PFSK-1 (cell line): ENCODE measurements at regions not wholly inside any gene's neighbourhood (a gene's known extent, or its start where the extent isn't known, plus 50 kb on each side); places are given as distances from the start of the nearest gene placed in this dataset.

Experiments used
- FOXP2 ChIP-seq: optimal IDR thresholded peaks from 2 replicates; pipeline ENCODE3; 2011; ENCODE audit warnings: borderline replicate concordance, control low read depth, inconsistent platforms; ENCODE audit not compliant: insufficient read depth; ENCODE audit errors: extremely low read length, extremely low read depth
- POLR2AphosphoS5 ChIP-seq: IDR thresholded peaks from 2 replicates; pipeline ENCODE4 v1.6.1; 2012; ENCODE audit warnings: low read depth, mild to moderate bottlenecking, control low read depth, low read length, moderate library complexity
- REST ChIP-seq, 2 experiments: IDR thresholded peaks; 2 replicates each; pipeline versions ENCODE4 v1.6.1 to v1.8.0; 2011 to 2012; ENCODE audit warnings: low read depth in 2 of 2, low read length in 2 of 2, control low read depth in 1 of 2, inconsistent platforms in 1 of 2, mild to moderate bottlenecking in 1 of 2, moderate library complexity in 1 of 2; ENCODE audit not compliant: insufficient read depth in 1 of 2
- TAF1 ChIP-seq: IDR thresholded peaks from 2 replicates; pipeline ENCODE4 v1.6.1; 2012; ENCODE audit warnings: low read length, control low read depth, borderline replicate concordance; ENCODE audit not compliant: insufficient read depth

- no peak for TF ChIP-seq REST (IDR thresholded peaks at IDR 0.05; ENCODE audit: insufficient read depth in 1 of 2, low read depth in 2 of 2, low read length in 2 of 2)
- no peak for TF ChIP-seq TAF1
- no peak for TF ChIP-seq POLR2AphosphoS5
- no peak for TF ChIP-seq FOXP2
Measured at GRCh38 chr5:152869971-152870370, 464.9 kb upstream of the NMUR2 start.
